ENCODE measurements at regions not wholly inside any gene's neighbourhood (a gene's known extent, or its start where the extent isn't known, plus 50 kb on each side); places are given as distances from the start of the nearest gene placed in this dataset.

- no peak for DNase-seq (ENCODE audit: low read depth, low spot score)
Observed at GRCh38 chr11:26777372-26777808, 55.5 kb upstream of the SLC5A12 start.

- no peak for DNase-seq (ENCODE audit: low read depth, low spot score)
Observed at GRCh38 chr11:26778000-26778757, 56.3 kb upstream of the SLC5A12 start.

GRCh38 chr11:26779074-26779865 is 57.4 kb upstream of the SLC5A12 start:
- no peak for DNase-seq (ENCODE audit: low read depth, low spot score)

- no peak for DNase-seq (ENCODE audit: low read depth, low spot score)
Observed at GRCh38 chr11:26780376-26781085, 58.7 kb upstream of the SLC5A12 start.

- DNase-seq (ENCODE audit: low read depth, low spot score): no peak
Observed at GRCh38 chr11:26782220-26782965, 60.5 kb upstream of the SLC5A12 start.

- no peak for DNase-seq (ENCODE audit: low read depth, low spot score)
Observed at GRCh38 chr11:26783997-26784396, 62.1 kb upstream of the SLC5A12 start.

GRCh38 chr11:26790738-26791137 is 68.9 kb upstream of the SLC5A12 start:
- no peak for DNase-seq (ENCODE audit: low read depth, low spot score)

GRCh38 chr11:26792941-26793340 is 71.1 kb upstream of the SLC5A12 start:
- DNase-seq (ENCODE audit: low read depth, low spot score): no peak

GRCh38 chr11:26793487-26793886 is 71.6 kb upstream of the SLC5A12 start:
- DNase-seq (ENCODE audit: low read depth, low spot score): no peak

- DNase-seq (ENCODE audit: low read depth, low spot score): no peak
Observed at GRCh38 chr11:26801601-26802000, 79.7 kb upstream of the SLC5A12 start.

- no peak for DNase-seq (ENCODE audit: low read depth, low spot score)
Observed at GRCh38 chr11:26805001-26805400, 83.1 kb upstream of the SLC5A12 start.

- no peak for DNase-seq (ENCODE audit: low read depth, low spot score)
Observed at GRCh38 chr11:26806219-26806618, 84.4 kb upstream of the SLC5A12 start.

GRCh38 chr11:26820739-26821138 is 98.9 kb upstream of the SLC5A12 start:
- no peak for DNase-seq (ENCODE audit: low read depth, low spot score)

GRCh38 chr11:26823963-26824362 is 102.1 kb upstream of the SLC5A12 start:
- DNase-seq (ENCODE audit: low read depth, low spot score): no peak

GRCh38 chr11:26827567-26828081 is 105.8 kb upstream of the SLC5A12 start:
- no peak for DNase-seq (ENCODE audit: low read depth, low spot score)

GRCh38 chr11:26828288-26828687 is 106.4 kb upstream of the SLC5A12 start:
- DNase-seq (ENCODE audit: low read depth, low spot score): no peak

- no peak for DNase-seq (ENCODE audit: low read depth, low spot score)
Observed at GRCh38 chr11:26830218-26830617, 108.4 kb upstream of the SLC5A12 start.

GRCh38 chr11:26830757-26831156 is 108.9 kb upstream of the SLC5A12 start:
- DNase-seq (ENCODE audit: low read depth, low spot score): no peak

GRCh38 chr11:26834601-26835000 is 112.7 kb upstream of the SLC5A12 start:
- no peak for DNase-seq (ENCODE audit: low read depth, low spot score)

- no peak for DNase-seq (ENCODE audit: low read depth, low spot score)
Observed at GRCh38 chr11:26835611-26836010, 113.8 kb upstream of the SLC5A12 start.

- no peak for DNase-seq (ENCODE audit: low read depth, low spot score)
Observed at GRCh38 chr11:26837154-26837553, 115.3 kb upstream of the SLC5A12 start.

Data from iPS DF 19.7 (cell line).